Left colon (tissue), 2 donors: ENCODE measurements at regions not wholly inside any gene's neighbourhood (a gene's known extent, or its start where the extent isn't known, plus 50 kb on each side); places are given as distances from the start of the nearest gene placed in this dataset.
"Not testable (repeated sequence)": the region's sequence is repeated elsewhere in the genome, so short reads cannot be mapped to it uniquely, and the experiment has no call there.

Experiments used
- ATAC-seq: fragments of 200-7000 bp; cut with Tn5 transposase; one replicate; pipeline ENCODE4 v1.9.1; 2020; ENCODE audit warnings: mild to moderate bottlenecking, moderate library complexity
- DNase-seq, 2 donors: peaks; one replicate each; pipeline ENCODE4 v3.0.0-alpha.2; 2020
- intact Hi-C, 2 donors: fragments of 100-400 bp; cut with DNase I in 1 of 2; cut with micrococcal nuclease in 1 of 2; formaldehyde crosslinking; loops; one replicate each; pipeline versions ENCODE4 v1.11.2 to v1.14.0; 2022; cut with DNase I, micrococcal nuclease
- donor health status: DM: no; HTN: no; CAD: no.
- donor health status: DM: yes; HTN: yes; CAD: no.

GRCh38 chr7:114364151-114364550 lies 50.5 kb upstream of the FOXP2 start:
- no peak for ATAC-seq
- no peak for DNase-seq
- intact Hi-C loops, result no loop called here

- intact Hi-C loops, result no loop called here
Observed at GRCh38 chr7:114363292-114363691, 51.3 kb upstream of the FOXP2 start.

GRCh38 chr7:114358911-114359310 lies 55.7 kb upstream of the FOXP2 start:
- no peak for DNase-seq
- intact Hi-C loops, result no loop called here

More at GRCh38 chr7:114363292-114363691, 51.3 kb upstream of the FOXP2 start:
- DNase-seq (no peak), ATAC-seq (no peak)

GRCh38 chr7:114356133-114356532 lies 58.5 kb upstream of the FOXP2 start:
- DNase-seq (no peak), ATAC-seq (no peak)
- intact Hi-C loops, result no loop called here

More at GRCh38 chr7:114358911-114359310, 55.7 kb upstream of the FOXP2 start:
- no peak for ATAC-seq

- DNase-seq (no peak), ATAC-seq (no peak)
- intact Hi-C loops, result no loop called here
Observed at GRCh38 chr7:114354306-114354705, 60.3 kb upstream of the FOXP2 start.

- DNase-seq (no peak), ATAC-seq (no peak)
- intact Hi-C loops, result no loop called here
Observed at GRCh38 chr7:114345494-114345893, 69.1 kb upstream of the FOXP2 start.

GRCh38 chr7:114343949-114344708 lies 70.5 kb upstream of the FOXP2 start:
- ATAC-seq, result peak; percentile 79
- intact Hi-C loops, result no loop called here
- DNase-seq, result no peak

GRCh38 chr7:114342431-114343179 lies 72.0 kb upstream of the FOXP2 start:
- DNase-seq (no peak), ATAC-seq (no peak)
- intact Hi-C loops, result no loop called here

- intact Hi-C loops, result no loop called here
- DNase-seq, result no peak
- ATAC-seq, result peak; percentile 73
Observed at GRCh38 chr7:114341648-114342047, 73.0 kb upstream of the FOXP2 start.

- no peak for ATAC-seq
- intact Hi-C loops, result no loop called here
- DNase-seq, result no peak
Observed at GRCh38 chr7:114334989-114335388, 79.6 kb upstream of the FOXP2 start.

GRCh38 chr7:114329458-114329857 lies 85.2 kb upstream of the FOXP2 start:
- intact Hi-C loops, result not testable (repeated sequence)

GRCh38 chr7:114317450-114318098 lies 97.0 kb upstream of the FOXP2 start:
- intact Hi-C loops, result no loop called here
- ATAC-seq, result no peak
- no peak for DNase-seq

More at GRCh38 chr7:114329458-114329857, 85.2 kb upstream of the FOXP2 start:
- DNase-seq, ATAC-seq: not testable (repeated sequence)

GRCh38 chr7:114312649-114313048 lies 102.0 kb upstream of the FOXP2 start:
- no peak for DNase-seq
- no peak for ATAC-seq
- intact Hi-C loops, result no loop called here

GRCh38 chr7:114310345-114311110 lies 104.1 kb upstream of the FOXP2 start:
- ATAC-seq (no peak), DNase-seq (no peak)
- intact Hi-C loops, result no loop called here

GRCh38 chr7:114309729-114310128 lies 104.9 kb upstream of the FOXP2 start:
- intact Hi-C loops, result no loop called here
- ATAC-seq, result no peak
- DNase-seq, result no peak

- intact Hi-C loops, result no loop called here
- no peak for DNase-seq
- no peak for ATAC-seq
Observed at GRCh38 chr7:114303301-114303700, 111.3 kb upstream of the FOXP2 start.

GRCh38 chr7:114302858-114303257 lies 111.8 kb upstream of the FOXP2 start:
- DNase-seq (no peak), ATAC-seq (no peak)
- intact Hi-C loops, result no loop called here

GRCh38 chr7:114298011-114298410 lies 116.6 kb upstream of the FOXP2 start:
- intact Hi-C loops, result no loop called here
- ATAC-seq (no peak), DNase-seq (no peak)

- ATAC-seq (no peak), DNase-seq (no peak)
- intact Hi-C loops, result no loop called here
Observed at GRCh38 chr7:114297121-114297520, 117.5 kb upstream of the FOXP2 start.
